NCI-H69 (cell line): ENCODE measurements at regions not wholly inside any gene's neighbourhood (a gene's known extent, or its start where the extent isn't known, plus 50 kb on each side); places are given as distances from the start of the nearest gene placed in this dataset.
"Not testable (repeated sequence)": the region's sequence is repeated elsewhere in the genome, so short reads cannot be mapped to it uniquely, and the experiment has no call there.

Experiments
- DNase-seq: peaks from one replicate; lab custom pipeline; 2025; lab: John Stamatoyannopoulos, UW

- no peak for DNase-seq
Observed at GRCh38 chrX:43375136-43375535, 281.0 kb upstream of the MAOA start.

DNA sequence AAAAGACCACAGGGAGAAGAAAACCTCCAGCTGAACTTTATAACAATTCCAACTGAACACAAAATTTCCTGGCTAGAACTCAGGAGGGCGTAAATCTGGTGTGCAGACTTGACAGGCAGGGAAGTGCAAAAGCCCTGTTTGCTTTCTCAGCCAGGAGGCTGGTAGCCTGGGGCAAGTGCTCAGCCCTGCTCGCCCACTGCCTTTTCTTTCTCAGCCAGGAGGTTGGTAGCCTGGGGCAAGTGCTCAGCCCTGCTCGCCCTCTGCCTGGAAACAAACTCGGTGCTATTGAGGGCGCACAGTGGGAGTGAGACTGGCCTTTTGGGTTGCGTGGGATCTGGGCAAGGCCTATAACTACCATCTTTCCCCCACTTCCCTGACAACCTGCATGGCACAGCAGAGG, 275.4 kb upstream of the MAOA start:
- DNase-seq, result no peak

DNA sequence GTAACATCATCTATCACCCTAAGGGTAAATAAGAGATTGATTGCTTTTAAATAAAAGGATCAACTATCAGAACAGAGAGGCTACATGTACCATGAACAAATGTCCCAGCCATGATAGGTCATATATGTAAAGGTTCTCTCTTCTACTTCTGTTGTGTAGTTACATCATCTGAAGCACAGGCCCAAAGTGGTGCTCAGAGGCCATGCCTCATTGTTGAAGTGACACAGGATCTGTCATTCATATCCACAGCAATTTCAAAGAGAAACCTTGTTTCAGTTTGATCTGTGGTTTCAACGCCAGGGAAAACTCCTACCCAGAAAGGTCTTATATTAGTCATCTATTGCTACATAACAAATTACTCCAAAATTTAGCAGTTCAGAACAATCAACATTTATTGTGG, 269.2 kb upstream of the MAOA start:
- no peak for DNase-seq

GRCh38 chrX:43405191-43405590, 250.9 kb upstream of the MAOA start:
- DNase-seq, result no peak

DNA sequence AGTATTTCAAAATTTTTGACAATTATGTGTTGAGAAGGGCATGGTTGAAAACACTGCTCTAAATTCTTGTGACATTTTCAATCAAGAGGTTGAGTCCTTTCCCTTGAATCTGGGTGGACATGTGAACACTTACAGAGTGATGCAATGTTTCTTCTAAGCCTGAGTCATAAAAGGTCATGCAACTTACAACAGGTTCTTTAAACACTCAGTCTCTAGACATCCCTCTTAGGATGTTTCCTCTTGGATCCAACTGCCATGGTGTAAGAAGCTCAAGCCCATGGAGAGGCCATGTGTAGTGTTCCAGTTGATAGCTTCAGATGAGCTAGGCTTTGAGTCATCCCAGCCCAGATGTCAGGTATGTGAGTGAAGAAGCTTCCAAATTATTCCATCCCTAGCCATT, 232.2 kb upstream of the MAOA start:
- DNase-seq, result no peak

GRCh38 chrX:43436517-43436916, 219.6 kb upstream of the MAOA start:
- DNase-seq, result no peak

DNA sequence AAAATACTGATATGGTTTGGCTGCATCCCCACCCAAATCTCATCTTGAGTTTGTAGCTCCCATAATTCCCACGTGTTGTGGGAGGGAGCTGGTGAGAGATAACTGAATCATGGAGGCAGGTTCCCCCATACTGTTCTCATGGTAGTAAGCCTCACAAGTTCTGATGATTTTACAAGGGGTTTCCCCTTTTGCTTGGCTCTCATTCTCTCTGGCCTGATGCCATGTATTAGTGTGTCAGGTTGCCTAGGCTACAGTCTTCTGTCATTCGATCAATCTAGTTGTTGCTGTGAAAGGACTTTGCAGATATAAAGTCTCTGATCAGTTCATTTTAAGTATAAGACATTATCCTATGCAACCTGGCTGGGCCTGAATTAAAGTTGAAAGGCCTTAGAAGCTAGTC, 209.3 kb upstream of the MAOA start:
- DNase-seq, result no peak

DNA sequence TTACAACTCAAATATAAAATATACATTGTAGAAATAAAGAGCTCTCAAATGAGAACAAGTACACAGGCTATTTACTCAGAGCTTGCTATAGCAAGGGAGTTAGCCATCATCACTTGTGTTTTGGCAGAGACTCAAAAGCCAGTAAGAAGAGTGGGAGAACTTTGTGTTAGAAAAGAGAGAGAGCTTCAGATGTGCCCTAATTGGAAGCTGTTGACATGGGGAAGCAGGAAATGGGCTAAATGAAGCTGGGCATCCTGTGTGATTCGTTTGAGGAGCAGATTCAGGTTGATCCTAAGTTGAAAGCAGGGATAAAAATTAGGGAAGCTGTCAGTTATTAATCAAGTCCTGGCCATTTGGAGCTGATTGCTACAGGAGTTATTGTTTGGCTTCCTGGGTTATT, 207.4 kb upstream of the MAOA start:
- no peak for DNase-seq

DNA sequence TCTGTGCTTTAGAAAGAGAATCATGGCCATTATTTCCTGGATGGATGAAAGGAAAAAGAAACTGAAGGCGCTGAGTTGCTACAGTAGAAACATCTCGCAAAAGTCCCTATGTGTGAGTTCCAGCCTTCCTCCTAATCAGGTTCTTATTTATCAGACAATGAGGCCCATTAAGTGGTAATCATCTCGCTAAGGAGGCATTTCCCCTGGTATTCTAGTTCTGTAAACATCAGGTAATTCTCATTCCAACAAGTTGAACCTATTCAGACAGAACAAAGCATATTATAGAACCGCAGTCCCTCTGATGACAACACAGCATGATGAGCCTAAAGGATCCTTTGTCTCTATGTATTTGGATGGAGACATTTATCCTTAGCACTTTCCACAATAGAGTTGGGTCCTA, 205.7 kb upstream of the MAOA start:
- DNase-seq, result no peak

GRCh38 chrX:43451976-43452686, 204.0 kb upstream of the MAOA start:
- not testable (repeated sequence) for DNase-seq

DNA sequence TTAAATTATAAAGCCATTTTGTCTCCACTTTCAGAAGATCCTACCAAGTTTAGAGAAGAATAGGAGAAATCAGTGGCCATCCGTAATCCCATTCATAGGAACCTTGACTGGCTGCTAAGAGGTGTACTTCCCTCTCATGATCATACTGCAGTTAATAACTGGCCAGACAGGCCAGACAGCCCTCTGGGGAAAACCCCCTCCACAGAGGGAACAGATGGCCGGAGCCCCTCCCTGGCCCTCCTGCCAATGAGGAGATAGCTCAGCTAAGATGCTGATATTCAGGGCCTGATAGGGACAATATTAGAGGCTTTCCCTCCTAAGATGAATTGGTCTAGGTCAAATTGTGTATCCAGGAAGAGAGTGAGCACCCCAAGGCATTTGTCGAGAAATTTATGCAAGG, 200.0 kb upstream of the MAOA start:
- no peak for DNase-seq

DNA sequence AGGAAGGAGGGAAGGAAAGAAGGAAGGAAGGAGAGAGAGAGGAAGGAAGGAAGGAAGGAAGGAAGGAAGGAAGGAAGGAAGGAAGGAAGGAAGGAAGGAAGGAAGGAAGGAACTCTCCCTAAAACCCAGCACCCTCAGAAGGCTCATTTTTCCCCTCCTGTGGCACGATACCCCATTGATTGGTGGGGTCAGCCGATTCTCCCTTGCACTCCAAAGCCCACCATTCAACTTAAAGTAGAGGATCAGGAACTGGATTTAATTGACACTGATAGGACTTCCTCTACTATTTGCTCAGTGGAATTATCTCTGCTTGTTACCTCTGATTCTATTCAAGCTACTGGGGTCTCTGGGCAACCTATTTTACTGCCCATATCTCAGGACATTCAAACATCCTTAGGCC, 199.2 kb upstream of the MAOA start:
- no peak for DNase-seq

GRCh38 chrX:43467608-43468234, 188.4 kb upstream of the MAOA start:
- no peak for DNase-seq

DNA sequence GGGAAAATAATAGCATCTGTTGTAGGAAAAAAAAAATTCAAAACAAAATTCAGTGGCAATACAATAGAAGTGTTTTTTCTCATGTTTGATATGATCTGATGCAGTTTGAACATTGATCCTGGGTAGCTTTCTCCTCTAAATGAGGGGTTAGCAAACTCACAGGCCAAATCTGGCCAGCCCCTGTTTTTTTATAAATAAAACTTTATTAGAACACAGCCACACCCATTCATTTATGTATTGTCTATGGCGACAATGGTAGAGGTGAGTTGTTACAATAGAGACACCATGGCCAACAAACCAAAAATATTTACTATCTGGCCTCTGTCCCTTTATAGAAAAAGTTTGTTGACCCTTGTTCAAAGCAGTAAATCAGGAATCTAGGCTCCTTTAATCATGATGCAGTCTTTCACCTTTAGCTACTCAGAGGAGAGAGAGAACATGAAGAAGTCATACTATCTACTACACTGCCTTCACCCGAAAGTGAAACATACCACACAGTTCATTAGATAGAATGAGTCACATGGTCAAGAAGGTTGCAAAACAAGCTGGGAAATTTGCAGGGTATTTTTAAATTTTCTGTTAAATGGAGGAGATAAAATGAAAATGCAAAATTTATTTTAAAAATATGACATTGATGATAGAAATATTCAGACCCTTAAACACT, 186.6 kb upstream of the MAOA start:
- no peak for DNase-seq

GRCh38 chrX:43474321-43474720, 181.8 kb upstream of the MAOA start:
- no peak for DNase-seq

DNA sequence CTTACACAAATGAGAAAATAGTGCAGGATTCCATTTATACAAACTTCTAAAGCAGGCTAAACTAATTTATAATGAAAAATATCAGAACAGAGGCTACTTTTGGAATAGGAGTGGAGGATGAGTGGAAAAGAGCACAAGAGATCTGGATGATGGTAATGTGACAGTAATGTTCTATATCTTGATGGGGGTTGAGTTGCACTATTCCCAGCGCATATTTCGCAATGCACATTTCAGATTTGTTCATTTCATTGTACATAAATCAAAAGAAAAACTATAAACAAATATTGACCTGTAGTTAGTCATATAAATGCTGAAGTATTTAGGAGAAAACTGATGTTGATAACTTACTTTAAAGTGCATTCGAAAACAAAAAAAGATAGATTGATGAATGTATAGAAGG, 177.0 kb upstream of the MAOA start:
- no peak for DNase-seq

- DNase-seq, result no peak
Observed at GRCh38 chrX:43479850-43480249, 176.2 kb upstream of the MAOA start.

DNA sequence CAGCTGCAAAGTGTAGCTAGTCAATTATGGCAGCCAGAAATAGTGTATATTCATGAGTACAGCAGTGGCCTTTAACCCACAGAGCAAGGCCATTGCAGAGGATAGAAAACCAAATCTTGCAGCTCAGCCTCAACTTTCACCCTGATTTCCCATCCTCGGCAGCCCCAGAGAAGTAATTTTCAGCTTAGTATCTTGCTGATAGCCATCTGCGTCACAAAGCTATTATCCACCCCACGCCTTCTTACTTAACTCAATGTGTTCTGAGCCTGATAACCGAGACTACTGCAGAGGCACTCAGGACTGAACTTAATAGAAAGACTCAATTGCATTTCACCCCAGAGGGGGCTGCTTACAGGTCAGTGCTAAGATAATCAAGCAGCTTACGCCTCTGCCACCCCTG, 174.5 kb upstream of the MAOA start:
- no peak for DNase-seq

- DNase-seq, result no peak
Observed at GRCh38 chrX:43493756-43494155, 162.3 kb upstream of the MAOA start.

- no peak for DNase-seq
Observed at GRCh38 chrX:43500246-43500645, 155.9 kb upstream of the MAOA start.

DNA sequence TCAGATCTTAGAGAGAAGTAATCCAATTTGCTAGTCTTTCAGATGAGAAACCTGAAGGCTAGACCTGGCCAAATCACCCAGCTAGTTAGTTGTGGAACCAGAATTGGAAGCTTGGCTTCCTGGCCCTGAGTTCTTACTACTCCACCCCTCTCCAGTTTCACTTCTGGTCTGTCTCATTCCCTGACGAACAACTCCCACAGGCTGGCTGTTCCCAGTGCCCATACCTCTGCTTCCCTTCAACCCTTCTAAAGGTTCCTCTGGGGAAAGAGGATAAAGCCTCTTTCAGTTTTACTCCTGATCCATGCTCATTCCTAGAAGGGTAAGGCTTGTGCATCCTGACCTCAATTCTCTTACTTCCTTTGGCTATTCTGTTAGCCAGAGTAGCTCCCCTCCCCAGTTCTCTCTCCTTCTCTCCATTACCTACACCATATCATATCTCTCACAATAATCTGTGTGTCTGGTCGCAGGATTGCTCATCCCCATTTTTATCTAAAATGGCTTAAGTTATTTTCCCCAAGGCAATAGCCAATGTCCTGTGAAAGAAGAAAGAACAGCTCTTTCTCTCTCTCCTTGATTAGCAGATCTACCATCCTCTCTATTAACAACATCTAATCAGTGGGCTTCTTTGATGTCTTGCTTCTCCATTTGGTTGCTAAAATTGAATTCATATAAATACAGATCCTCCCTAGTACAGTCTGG, 155.0 kb upstream of the MAOA start:
- DNase-seq, result no peak

GRCh38 chrX:43504394-43504793, 151.7 kb upstream of the MAOA start:
- DNase-seq, result no peak

- no peak for DNase-seq
Observed at GRCh38 chrX:43505769-43506168, 150.3 kb upstream of the MAOA start.
